H1 (cell line): ENCODE measurements at regions not wholly inside any gene's neighbourhood (a gene's known extent, or its start where the extent isn't known, plus 50 kb on each side); places are given as distances from the start of the nearest gene placed in this dataset.

Experiments used
- CTCF ChIA-PET: fragments of 300-600 bp; sonication (Branson Sonifier 250); formaldehyde crosslinking; loops from one replicate; lab custom pipeline; 2021; ENCODE audit not compliant: partially characterized antibody; lab: Charles Lee
- POLR2A ChIA-PET: fragments of 300-600 bp; sonication (Branson Sonifier 250); formaldehyde crosslinking; loops from one replicate; lab custom pipeline; 2021; ENCODE audit warnings: inconsistent platforms; ENCODE audit not compliant: partially characterized antibody; lab: Charles Lee
- DNase-seq, 2 experiments: peaks; one replicate each; pipeline versions ENCODE4 v3.0.0 to v3.0.0-alpha.2; 2010 to 2022; ENCODE audit warnings: low spot score in 2 of 2, low read depth in 1 of 2, mixed read lengths in 1 of 2
- FAIRE-seq: peaks from 2 replicates; lab custom pipeline; 2011; peaks lifted over from hg19 to GRCh38; lab: Jason Lieb, UNC
- H2AFZ ChIP-seq: 2 replicates; pipeline ENCODE4 v1.8.1; 2012; ENCODE audit warnings: low read length, inconsistent platforms
- H2AK5ac ChIP-seq: 2 replicates; pipeline ENCODE4 v1.6.1; 2013; ENCODE audit warnings: low read depth, low read length
- H2BK120ac ChIP-seq: replicated peaks from 2 replicates; pipeline ENCODE3; 2013; ENCODE audit warnings: low read depth, low read length, inconsistent platforms
- H2BK12ac ChIP-seq: 2 replicates; pipeline ENCODE4 v1.6.1; 2013; ENCODE audit warnings: low read depth, low read length
- H2BK15ac ChIP-seq: 2 replicates; pipeline ENCODE4 v1.6.1; 2013; ENCODE audit warnings: low read length
- H2BK20ac ChIP-seq: 2 replicates; pipeline ENCODE4 v1.6.1; 2013; ENCODE audit warnings: low read length
- H2BK5ac ChIP-seq: 2 replicates; pipeline ENCODE4 v1.6.1; 2013; ENCODE audit warnings: low read depth, low read length
- H3K14ac ChIP-seq: 2 replicates; pipeline ENCODE4 v1.6.1; 2013; ENCODE audit warnings: inconsistent platforms; ENCODE audit not compliant: insufficient read length
- H3K18ac ChIP-seq: 2 replicates; pipeline ENCODE4 v1.6.1; 2013; ENCODE audit warnings: low read length; ENCODE audit errors: extremely low read depth
- H3K23ac ChIP-seq: 2 replicates; pipeline ENCODE4 v1.6.1; 2013; ENCODE audit warnings: inconsistent platforms; ENCODE audit not compliant: insufficient read length
- H3K23me2 ChIP-seq: 2 replicates; pipeline ENCODE4 v1.6.1; 2013; ENCODE audit warnings: low read depth, low read length
- H3K27ac ChIP-seq: 2 replicates; pipeline ENCODE4 v1.6.1; 2011; ENCODE audit warnings: low read depth, low read length, inconsistent platforms
- H3K27me3 ChIP-seq, 4 experiments: replicated peaks in 1 of 4; 1 replicate in 1 of 4; 2 replicates in 3 of 4; pipeline versions ENCODE4 v1.6.1 to v1.8.1; 2011 to 2013; ENCODE audit warnings: low read length in 3 of 4, mild to moderate bottlenecking in 3 of 4, inconsistent platforms in 2 of 4, mixed read lengths in 2 of 4, moderate library complexity in 1 of 4; ENCODE audit not compliant: control insufficient read depth in 3 of 4, insufficient read depth in 3 of 4; ENCODE audit errors: extremely low read depth in 1 of 4
- H3K36me3 ChIP-seq, 4 experiments: 2 replicates each; pipeline versions ENCODE4 v1.6.1 to v1.8.1; 2011 to 2013; ENCODE audit warnings: mild to moderate bottlenecking in 4 of 4, low read length in 3 of 4, moderate library complexity in 2 of 4, control low read depth in 1 of 4, inconsistent platforms in 1 of 4; ENCODE audit not compliant: insufficient read depth in 4 of 4, control insufficient read depth in 2 of 4
- H3K4ac ChIP-seq: replicated peaks from 2 replicates; pipeline ENCODE3; 2013; ENCODE audit warnings: low read length, low read depth, mixed read lengths, inconsistent platforms; ENCODE audit not compliant: insufficient read length
- H3K4me1 ChIP-seq, 4 experiments: replicated peaks in 1 of 4; 1 replicate in 1 of 4; 2 replicates in 3 of 4; pipeline versions ENCODE4 v1.6.1 to v1.8.1; 2011 to 2013; ENCODE audit warnings: low read length in 3 of 4, inconsistent platforms in 2 of 4, mixed read lengths in 1 of 4; ENCODE audit not compliant: insufficient read depth in 4 of 4, control insufficient read depth in 3 of 4
- H3K4me2 ChIP-seq, 2 experiments: 2 replicates each; pipeline versions ENCODE4 v1.6.1 to v1.8.1; 2011 to 2013; ENCODE audit warnings: low read depth in 2 of 2, low read length in 2 of 2, control low read depth in 1 of 2, inconsistent platforms in 1 of 2, mild to moderate bottlenecking in 1 of 2; ENCODE audit not compliant: insufficient read depth in 1 of 2
- H3K4me3 ChIP-seq, 4 experiments: fragments of 200-600, 300-600 bp in 1 of 4; sonication (generic), shearing (Covaris generic), sonication (Bioruptor Twin) in 1 of 4; 2 replicates each; pipeline versions ENCODE4 v1.5.1 to v1.8.1; 2011 to 2016; ENCODE audit warnings: low read length in 4 of 4, low read depth in 3 of 4, control low read depth in 2 of 4, inconsistent platforms in 2 of 4, mild to moderate bottlenecking in 2 of 4, mixed read lengths in 1 of 4, moderate library complexity in 1 of 4; ENCODE audit not compliant: insufficient read depth in 2 of 4; ENCODE audit errors: extremely low read depth in 1 of 4
- H3K56ac ChIP-seq: replicated peaks from 2 replicates; pipeline ENCODE3; 2013; ENCODE audit warnings: low read depth, mild to moderate bottlenecking, mixed read lengths, low read length, inconsistent platforms; ENCODE audit not compliant: insufficient read length
- H3K79me1 ChIP-seq: 2 replicates; pipeline ENCODE4 v1.6.1; 2013; ENCODE audit warnings: low read depth, low read length, control low read depth
- H3K79me2 ChIP-seq, 2 experiments: 2 replicates each; pipeline versions ENCODE4 v1.6.1 to v1.8.1; 2012 to 2013; ENCODE audit warnings: low read length in 2 of 2, mild to moderate bottlenecking in 2 of 2, inconsistent platforms in 1 of 2; ENCODE audit not compliant: insufficient read depth in 2 of 2, control insufficient read depth in 1 of 2
- H3K9ac ChIP-seq, 4 experiments: replicated peaks in 1 of 4; 1 replicate in 1 of 4; 2 replicates in 3 of 4; pipeline versions ENCODE4 v1.6.1 to v1.8.1; 2011 to 2013; ENCODE audit warnings: low read depth in 3 of 4, low read length in 3 of 4, control low read depth in 2 of 4, mild to moderate bottlenecking in 2 of 4, moderate library complexity in 2 of 4, inconsistent platforms in 1 of 4; ENCODE audit errors: extremely low read depth in 1 of 4
- H3K9me3 ChIP-seq, 2 experiments: 2 replicates each; pipeline versions ENCODE4 v1.6.1 to v1.8.1; 2012 to 2013; ENCODE audit warnings: mild to moderate bottlenecking in 2 of 2, moderate library complexity in 2 of 2, control low read depth in 1 of 2, inconsistent platforms in 1 of 2, low read depth in 1 of 2, low read length in 1 of 2, mixed read lengths in 1 of 2; ENCODE audit not compliant: insufficient read depth in 2 of 2
- H4K20me1 ChIP-seq, 2 experiments: replicated peaks in 1 of 2; 2 replicates each; pipeline versions ENCODE3 to v1.8.1; 2011 to 2013; ENCODE audit warnings: inconsistent platforms in 2 of 2, low read length in 2 of 2, mild to moderate bottlenecking in 1 of 2; ENCODE audit not compliant: insufficient read depth in 2 of 2, control insufficient read depth in 1 of 2
- H4K5ac ChIP-seq: 2 replicates; pipeline ENCODE4 v1.6.1; 2013; ENCODE audit warnings: low read length, low read depth, mixed read lengths, inconsistent platforms; ENCODE audit not compliant: insufficient read length
- H4K8ac ChIP-seq: 2 replicates; pipeline ENCODE4 v1.8.0; 2013; ENCODE audit warnings: mild to moderate bottlenecking, moderate library complexity, low read length, inconsistent platforms; ENCODE audit not compliant: insufficient read depth; ENCODE audit errors: extremely low read depth
- H4K91ac ChIP-seq: replicated peaks from 2 replicates; pipeline ENCODE3; 2013; ENCODE audit warnings: low read length, mixed read lengths, inconsistent platforms; ENCODE audit not compliant: insufficient read length
- CHD1 ChIP-seq: IDR thresholded peaks from 2 replicates; pipeline ENCODE4 v1.6.1; 2012; ENCODE audit warnings: low read depth, low read length, improper control_type of control experiment
- CHD2 ChIP-seq: IDR thresholded peaks from 2 replicates; pipeline ENCODE4 v1.6.1; 2012; ENCODE audit warnings: low read length, improper control_type of control experiment
- HDAC6 ChIP-seq: IDR thresholded peaks from one replicate; pipeline ENCODE4 v1.7.1; 2012; ENCODE audit warnings: low read depth, mild to moderate bottlenecking, inconsistent platforms, low read length, moderate library complexity
- POLR2AphosphoS5 ChIP-seq: IDR thresholded peaks from 2 replicates; pipeline ENCODE4 v1.6.1; 2011; ENCODE audit warnings: low read depth, low read length
- RNF2 ChIP-seq: fragments of 200-900, 300-1000 bp; sonication (generic); IDR thresholded peaks from 2 replicates; pipeline ENCODE4 v1.7.1; 2016; ENCODE audit warnings: borderline replicate concordance, low read depth, mild to moderate bottlenecking, antibody characterized with exemption, low read length; ENCODE audit not compliant: poor library complexity, severe bottlenecking; ENCODE audit errors: missing control alignments
- WGBS, 2 experiments: shearing (Covaris generic) in 1 of 2; methylation state at CpG; one replicate each; pipeline versions ENCODE4 v1.1.6 to v1.1.7; 2013 to 2015; ENCODE audit warnings: low lambda C conversion rate in 2 of 2, mixed read lengths in 2 of 2, inconsistent platforms in 1 of 2, low coverage in 1 of 2, missing lambda C conversion rate in 1 of 2; ENCODE audit not compliant: insufficient replicate concordance in 2 of 2, insufficient coverage in 1 of 2, insufficient read length in 1 of 2; ENCODE audit errors: extremely low coverage in 1 of 2, missing lambda C conversion rate in 1 of 2; 5-methylcytosine and 5-hydroxymethylcytosine counted together

- Histone ChIP-seq H3K18ac (no peak overlapping the region), H2BK5ac (no peak overlapping the region), H3K14ac (no peak overlapping the region), H3K56ac (no peak overlapping the region), H4K5ac (no peak overlapping the region), H2AFZ (no peak overlapping the region), H3K4me3 (no peak overlapping the region), H3K9ac (no peak overlapping the region), H3K4ac (no peak overlapping the region), H3K4me2 (no peak overlapping the region), H2BK12ac (no peak overlapping the region), H3K23me2 (no peaks in the 10 kb centered on the region), H3K27ac (no peak overlapping the region), H3K4me1 (peaks cover 0 to 3% (median 0%) of the 10 kb centered on the region in 4 experiments; a peak in 1 of 7 replicates), H2BK20ac (no peak overlapping the region), H4K91ac (no peak overlapping the region), H3K23ac (no peak overlapping the region), H3K79me2 (no peaks in the 10 kb centered on the region), H3K9me3 (no peaks in the 10 kb centered on the region), H4K20me1 (no peaks in the 10 kb centered on the region), H3K36me3 (no peaks in the 10 kb centered on the region), H2BK15ac (no peak overlapping the region), H2AK5ac (no peak overlapping the region), H2BK120ac (no peak overlapping the region), H3K79me1 (no peaks in the 10 kb centered on the region), H3K27me3 (no peaks in the 10 kb centered on the region), H4K8ac (no peak overlapping the region)
- POLR2A ChIA-PET: no interaction called here
- no peak for DNase-seq
- WGBS, 2 experiments: 94 to 100% methylated on average over 1 to 4 of the region's 4 CpGs
- no peak for FAIRE-seq
- CTCF ChIA-PET: interaction anchor here (0.8 kb wide), 1 partner anchor 11 kb away, joined by 4 read pairs; no protein-coding TSS in a partner anchor
- TF ChIP-seq HDAC6: no peak
- no peak for TF ChIP-seq CHD2
- no peak for TF ChIP-seq POLR2AphosphoS5
- no peak for TF ChIP-seq CHD1
- TF ChIP-seq RNF2: no peak
Observed at GRCh38 chr2:75415111-75415626, 145.6 kb downstream of the EVA1A start.
